ENCODE measurements at regions not wholly inside any gene's neighbourhood (a gene's known extent, or its start where the extent isn't known, plus 50 kb on each side); places are given as distances from the start of the nearest gene placed in this dataset.
"Not testable (repeated sequence)": the region's sequence is repeated elsewhere in the genome, so short reads cannot be mapped to it uniquely, and the experiment has no call there.

DNA sequence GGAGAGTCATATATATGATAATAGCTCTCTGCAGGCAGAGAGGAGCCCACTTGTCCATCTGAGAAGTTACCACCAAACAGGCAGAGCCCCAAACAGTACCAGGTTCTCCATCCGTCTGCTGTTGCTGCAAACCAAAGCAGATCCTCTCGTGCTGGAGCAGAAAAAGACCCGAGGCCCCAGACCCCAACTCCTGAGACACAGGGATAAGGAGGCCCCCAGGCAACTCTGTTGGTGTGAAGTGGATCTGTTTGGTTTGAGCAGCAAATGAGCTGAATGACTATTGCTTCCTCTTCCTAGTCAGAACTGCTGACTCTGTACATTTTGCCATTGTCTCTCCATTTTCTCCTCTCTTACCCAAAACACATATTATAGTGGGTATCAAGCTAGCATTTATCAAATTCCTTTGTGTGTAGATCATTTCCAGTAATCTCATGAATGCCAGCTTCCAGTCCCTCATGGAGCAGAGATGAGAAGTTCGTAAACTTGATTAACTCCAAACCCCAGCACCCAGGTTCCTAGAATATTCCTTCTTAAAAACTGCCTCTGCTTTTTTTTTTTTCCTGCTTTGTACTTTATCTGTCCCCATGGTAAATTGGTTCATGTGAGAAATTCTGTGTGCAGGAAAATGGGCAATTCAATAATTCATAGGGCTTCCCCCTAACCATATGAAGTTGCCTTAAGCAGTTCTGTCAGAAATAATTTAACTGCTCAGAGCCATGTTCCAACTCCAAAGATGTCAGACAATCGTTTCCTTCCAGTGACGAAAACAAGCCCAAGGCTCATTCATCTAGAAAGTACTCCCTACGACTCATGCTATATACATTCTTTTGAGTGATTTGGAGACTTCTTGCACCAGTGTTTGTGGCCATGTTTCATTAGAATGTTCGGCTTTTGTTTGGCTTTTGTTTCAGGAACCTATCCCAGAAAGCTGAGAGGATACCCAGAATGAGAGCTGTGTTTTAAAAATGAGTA is 98.6 kb upstream of the ATXN3L start:
- no peaks in the 10 kb centered on the region for H3K9me3 ChIP-seq (ENCODE audit: control insufficient read depth in 2 of 2, insufficient read depth in 1 of 2, low read depth in 1 of 2, low read length in 1 of 2)
- no peak overlapping the region for H3K4me3 ChIP-seq (ENCODE audit: low read depth in 1 of 2, low read length in 2 of 2)
- WGBS, 2 donors = 64 to 71% methylated on average over 8 of the region's 8 CpGs
- no peaks in the 10 kb centered on the region for H3K27me3 ChIP-seq (ENCODE audit: control insufficient read depth in 1 of 2, insufficient read depth in 2 of 2, low read length in 2 of 2)
- H3K27ac ChIP-seq (ENCODE audit: low read depth in 2 of 2, low read length in 1 of 2) = no peak overlapping the region
- no peaks in the 10 kb centered on the region for H3K36me3 ChIP-seq (ENCODE audit: control insufficient read depth in 2 of 2, insufficient read depth in 2 of 2, low read length in 1 of 2)
- H3K4me1 ChIP-seq (ENCODE audit: control insufficient read depth in 2 of 2, insufficient read depth in 2 of 2, low read length in 1 of 2) = no peaks in the 10 kb centered on the region

DNA sequence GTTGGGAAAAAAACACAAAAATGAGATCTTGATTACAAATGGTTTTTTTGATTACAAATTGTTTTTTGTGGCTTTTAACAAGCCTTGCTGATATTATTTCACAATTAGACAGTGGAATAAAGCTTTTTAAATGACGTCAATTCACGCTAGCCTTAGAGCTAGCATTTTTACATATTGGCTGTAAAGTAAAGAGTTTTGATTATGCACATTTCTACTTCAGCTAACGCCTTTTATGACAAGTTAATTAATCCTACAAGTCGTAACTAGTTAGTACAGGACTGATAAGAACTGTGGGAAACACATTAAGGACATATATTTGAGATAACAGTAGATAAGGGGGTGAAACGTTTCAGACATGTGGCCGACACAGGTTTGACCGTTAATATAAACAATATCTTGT is 95.7 kb upstream of the ATXN3L start:
- Histone ChIP-seq H3K27ac (ENCODE audit: low read depth in 2 of 2, low read length in 1 of 2) (no peak overlapping the region), H3K27me3 (ENCODE audit: control insufficient read depth in 1 of 2, insufficient read depth in 2 of 2, low read length in 2 of 2) (no peaks in the 10 kb centered on the region), H3K36me3 (ENCODE audit: control insufficient read depth in 2 of 2, insufficient read depth in 2 of 2, low read length in 1 of 2) (no peaks in the 10 kb centered on the region), H3K4me3 (ENCODE audit: low read depth in 1 of 2, low read length in 2 of 2) (no peak overlapping the region), H3K4me1 (ENCODE audit: control insufficient read depth in 2 of 2, insufficient read depth in 2 of 2, low read length in 1 of 2) (no peaks in the 10 kb centered on the region), H3K9me3 (ENCODE audit: control insufficient read depth in 2 of 2, insufficient read depth in 1 of 2, low read depth in 1 of 2, low read length in 1 of 2) (no peaks in the 10 kb centered on the region)
- 61 to 84% methylated on average over 7 of the region's 7 CpGs for WGBS, 2 donors

DNA sequence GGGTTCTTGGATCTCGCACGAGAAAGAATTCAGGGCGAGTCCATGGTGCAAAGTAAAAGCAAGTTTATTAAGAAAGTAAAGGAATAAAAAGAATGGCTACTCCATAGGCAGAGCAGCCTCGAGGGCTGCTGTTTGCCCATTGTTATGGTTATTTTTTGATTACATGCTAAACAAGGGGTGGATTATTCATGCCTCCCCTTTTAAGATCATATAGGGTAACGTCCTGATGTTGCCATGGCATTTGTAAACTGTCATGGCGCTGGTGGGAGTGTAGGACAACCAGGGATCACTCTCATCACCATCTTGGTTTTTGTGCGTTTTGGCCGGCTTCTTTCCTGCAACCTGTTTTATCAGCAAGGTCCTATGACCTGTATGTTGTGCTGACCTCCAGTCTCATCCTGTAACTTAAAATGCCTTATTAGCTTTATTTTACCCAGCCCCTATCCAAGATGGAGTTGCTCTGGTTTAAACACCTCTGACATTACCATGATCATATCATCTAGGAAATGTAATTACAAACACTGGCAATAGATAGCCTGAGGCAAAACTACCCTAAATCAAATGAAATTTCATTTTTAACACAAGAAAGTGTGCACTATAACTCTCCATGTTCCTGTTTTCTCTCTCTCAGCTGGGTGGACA is 94.3 kb upstream of the ATXN3L start:
- 70 to 92% methylated on average over 8 of the region's 8 CpGs for WGBS, 2 donors
- H3K9me3 ChIP-seq (ENCODE audit: control insufficient read depth in 2 of 2, insufficient read depth in 1 of 2, low read depth in 1 of 2, low read length in 1 of 2) = no peaks in the 10 kb centered on the region
- H3K27me3 ChIP-seq (ENCODE audit: control insufficient read depth in 1 of 2, insufficient read depth in 2 of 2, low read length in 2 of 2) = no peaks in the 10 kb centered on the region

DNA sequence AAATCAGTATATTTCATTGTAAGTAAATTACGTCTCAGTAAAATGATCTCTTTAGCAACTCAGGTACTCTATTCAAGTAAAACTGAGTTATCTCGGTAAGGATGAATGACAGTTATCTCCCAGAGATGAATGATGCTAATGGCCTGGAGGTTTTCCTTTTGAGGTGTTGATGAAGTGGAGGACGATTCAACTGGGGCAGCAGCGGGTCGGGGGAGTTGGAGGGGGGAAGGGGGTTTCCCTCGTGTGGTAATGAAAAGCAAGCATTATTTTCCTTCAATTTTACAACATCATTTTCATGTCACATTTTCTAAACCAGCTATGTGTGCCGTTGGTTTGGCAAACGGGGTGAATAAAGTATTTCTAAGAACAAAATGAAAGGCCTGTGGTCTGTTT is 92.4 kb upstream of the ATXN3L start:
- no peak overlapping the region for H3K27ac ChIP-seq (ENCODE audit: low read depth in 2 of 2, low read length in 1 of 2)
- H3K36me3 ChIP-seq (ENCODE audit: control insufficient read depth in 2 of 2, insufficient read depth in 2 of 2, low read length in 1 of 2) = no peaks in the 10 kb centered on the region
- no peaks in the 10 kb centered on the region for H3K4me1 ChIP-seq (ENCODE audit: control insufficient read depth in 2 of 2, insufficient read depth in 2 of 2, low read length in 1 of 2)
- no peaks in the 10 kb centered on the region for H3K9me3 ChIP-seq (ENCODE audit: control insufficient read depth in 2 of 2, insufficient read depth in 1 of 2, low read depth in 1 of 2, low read length in 1 of 2)
- 46 to 73% methylated on average over 8 of the region's 8 CpGs for WGBS, 2 donors
- H3K4me3 ChIP-seq (ENCODE audit: low read depth in 1 of 2, low read length in 2 of 2) = no peak overlapping the region
- no peaks in the 10 kb centered on the region for H3K27me3 ChIP-seq (ENCODE audit: control insufficient read depth in 1 of 2, insufficient read depth in 2 of 2, low read length in 2 of 2)

More for the DNA sequence above, 94.3 kb upstream of the ATXN3L start:
- no peak overlapping the region for H3K4me3 ChIP-seq (ENCODE audit: low read depth in 1 of 2, low read length in 2 of 2)
- no peak overlapping the region for H3K27ac ChIP-seq (ENCODE audit: low read depth in 2 of 2, low read length in 1 of 2)
- no peaks in the 10 kb centered on the region for H3K36me3 ChIP-seq (ENCODE audit: control insufficient read depth in 2 of 2, insufficient read depth in 2 of 2, low read length in 1 of 2)
- no peaks in the 10 kb centered on the region for H3K4me1 ChIP-seq (ENCODE audit: control insufficient read depth in 2 of 2, insufficient read depth in 2 of 2, low read length in 1 of 2)

DNA sequence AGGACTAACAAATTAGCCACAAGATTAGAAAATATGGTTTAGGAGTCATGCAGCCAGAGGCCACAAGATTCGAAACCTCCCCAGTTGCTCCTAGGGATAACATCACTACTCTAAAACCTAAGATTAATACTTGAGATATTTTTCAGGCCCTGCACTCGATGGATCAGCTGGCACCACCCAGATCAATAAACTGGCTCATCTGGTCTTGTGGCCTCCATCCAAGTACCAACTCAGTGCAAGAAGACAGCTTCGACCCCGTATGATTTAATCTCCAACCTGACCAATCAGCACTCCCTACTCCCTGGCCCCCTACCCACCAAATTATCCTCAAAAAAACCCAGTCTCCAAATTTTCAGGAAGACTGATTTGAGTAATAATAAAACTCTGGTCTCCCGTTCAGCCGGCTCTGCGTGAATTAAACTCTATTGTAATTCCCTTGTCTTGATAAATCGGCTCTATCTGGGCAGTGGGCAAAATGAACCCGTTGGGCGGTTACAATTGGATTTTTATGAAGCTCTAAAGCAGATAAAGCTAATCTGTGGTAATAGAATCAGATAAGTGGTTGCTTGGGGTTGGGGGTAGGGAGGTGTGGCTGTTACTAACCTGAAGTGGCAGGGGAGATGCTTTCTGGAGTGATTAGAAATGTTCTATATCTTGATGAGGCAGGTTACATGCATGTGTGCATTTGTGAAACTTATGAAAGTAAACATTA is 91.8 kb upstream of the ATXN3L start:
- H3K27me3 ChIP-seq (ENCODE audit: control insufficient read depth in 1 of 2, insufficient read depth in 2 of 2, low read length in 2 of 2) = no peaks in the 10 kb centered on the region
- H3K36me3 ChIP-seq (ENCODE audit: control insufficient read depth in 2 of 2, insufficient read depth in 2 of 2, low read length in 1 of 2) = no peaks in the 10 kb centered on the region
- H3K9me3 ChIP-seq (ENCODE audit: control insufficient read depth in 2 of 2, insufficient read depth in 1 of 2, low read depth in 1 of 2, low read length in 1 of 2) = no peaks in the 10 kb centered on the region
- no peak overlapping the region for H3K4me3 ChIP-seq (ENCODE audit: low read depth in 1 of 2, low read length in 2 of 2)
- no peak overlapping the region for H3K27ac ChIP-seq (ENCODE audit: low read depth in 2 of 2, low read length in 1 of 2)
- H3K4me1 ChIP-seq (ENCODE audit: control insufficient read depth in 2 of 2, insufficient read depth in 2 of 2, low read length in 1 of 2) = no peaks in the 10 kb centered on the region
- WGBS, 2 donors = 60 to 77% methylated on average over 10 of the region's 10 CpGs

GRCh38 chrX:13408599-13408998 is 88.7 kb upstream of the ATXN3L start:
- H3K4me3 ChIP-seq (ENCODE audit: low read depth in 1 of 2, low read length in 2 of 2); H3K4me1 ChIP-seq (ENCODE audit: control insufficient read depth in 2 of 2, insufficient read depth in 2 of 2, low read length in 1 of 2); H3K36me3 ChIP-seq (ENCODE audit: control insufficient read depth in 2 of 2, insufficient read depth in 2 of 2, low read length in 1 of 2); H3K27ac ChIP-seq (ENCODE audit: low read depth in 2 of 2, low read length in 1 of 2); H3K9me3 ChIP-seq (ENCODE audit: control insufficient read depth in 2 of 2, insufficient read depth in 1 of 2, low read depth in 1 of 2, low read length in 1 of 2); H3K27me3 ChIP-seq (ENCODE audit: control insufficient read depth in 1 of 2, insufficient read depth in 2 of 2, low read length in 2 of 2): not testable (repeated sequence)
- WGBS, 2 donors = 100% methylated on average over 1 of the region's 1 CpG

GRCh38 chrX:13404777-13405176 is 84.9 kb upstream of the ATXN3L start:
- not testable (repeated sequence) for H3K4me1 ChIP-seq (ENCODE audit: control insufficient read depth in 2 of 2, insufficient read depth in 2 of 2, low read length in 1 of 2); H3K27me3 ChIP-seq (ENCODE audit: control insufficient read depth in 1 of 2, insufficient read depth in 2 of 2, low read length in 2 of 2); H3K36me3 ChIP-seq (ENCODE audit: control insufficient read depth in 2 of 2, insufficient read depth in 2 of 2, low read length in 1 of 2); H3K9me3 ChIP-seq (ENCODE audit: control insufficient read depth in 2 of 2, insufficient read depth in 1 of 2, low read depth in 1 of 2, low read length in 1 of 2); H3K4me3 ChIP-seq (ENCODE audit: low read depth in 1 of 2, low read length in 2 of 2); H3K27ac ChIP-seq (ENCODE audit: low read depth in 2 of 2, low read length in 1 of 2)
- WGBS, 2 donors = 60 to 66% methylated on average over 7 of the region's 7 CpGs

DNA sequence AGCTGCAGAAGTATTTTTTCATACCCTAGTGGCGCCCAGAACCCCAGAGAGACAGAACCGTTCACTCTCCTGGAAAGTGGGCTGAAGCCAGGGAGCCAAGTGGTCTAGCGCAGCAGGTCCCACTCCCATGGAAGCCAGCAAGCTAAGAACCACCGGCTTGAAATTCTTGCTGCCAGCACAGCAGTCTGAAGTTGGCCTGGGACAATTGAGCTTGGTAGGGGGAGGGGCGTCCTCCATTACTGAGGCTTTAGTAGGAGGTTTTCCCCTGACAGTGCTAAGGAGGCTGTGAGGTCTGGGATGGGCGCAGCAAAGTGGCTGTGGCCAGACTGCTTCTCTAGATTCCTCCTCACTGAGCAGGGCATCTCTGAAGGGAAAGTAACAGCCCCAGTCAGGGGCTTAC is 84.5 kb upstream of the ATXN3L start:
- Histone ChIP-seq H3K27me3 (ENCODE audit: control insufficient read depth in 1 of 2, insufficient read depth in 2 of 2, low read length in 2 of 2) (no peaks in the 10 kb centered on the region), H3K4me3 (ENCODE audit: low read depth in 1 of 2, low read length in 2 of 2) (no peak overlapping the region), H3K36me3 (ENCODE audit: control insufficient read depth in 2 of 2, insufficient read depth in 2 of 2, low read length in 1 of 2) (no peaks in the 10 kb centered on the region), H3K27ac (ENCODE audit: low read depth in 2 of 2, low read length in 1 of 2) (no peak overlapping the region), H3K9me3 (ENCODE audit: control insufficient read depth in 2 of 2, insufficient read depth in 1 of 2, low read depth in 1 of 2, low read length in 1 of 2) (no peaks in the 10 kb centered on the region), H3K4me1 (ENCODE audit: control insufficient read depth in 2 of 2, insufficient read depth in 2 of 2, low read length in 1 of 2) (no peaks in the 10 kb centered on the region)
- WGBS, 2 donors = 77 to 93% methylated on average over 6 of the region's 6 CpGs

- Histone ChIP-seq H3K4me3 (ENCODE audit: low read depth in 1 of 2, low read length in 2 of 2) (no peak overlapping the region), H3K27me3 (ENCODE audit: control insufficient read depth in 1 of 2, insufficient read depth in 2 of 2, low read length in 2 of 2) (no peaks in the 10 kb centered on the region)
- WGBS, 2 donors = 83 to 85% methylated on average over 2 of the region's 2 CpGs
Observed at GRCh38 chrX:13401724-13402123, 81.9 kb upstream of the ATXN3L start.

More at GRCh38 chrX:13401724-13402123, 81.9 kb upstream of the ATXN3L start:
- Histone ChIP-seq H3K27ac (ENCODE audit: low read depth in 2 of 2, low read length in 1 of 2) (no peak overlapping the region), H3K36me3 (ENCODE audit: control insufficient read depth in 2 of 2, insufficient read depth in 2 of 2, low read length in 1 of 2) (no peaks in the 10 kb centered on the region), H3K4me1 (ENCODE audit: control insufficient read depth in 2 of 2, insufficient read depth in 2 of 2, low read length in 1 of 2) (no peaks in the 10 kb centered on the region), H3K9me3 (ENCODE audit: control insufficient read depth in 2 of 2, insufficient read depth in 1 of 2, low read depth in 1 of 2, low read length in 1 of 2) (no peaks in the 10 kb centered on the region)

All from esophagus (tissue), 2 donors.